ENCODE measurements at regions not wholly inside any gene's neighbourhood (a gene's known extent, or its start where the extent isn't known, plus 50 kb on each side); places are given as distances from the start of the nearest gene placed in this dataset.
A peak's percentile ranks its signal among the peaks of the same experiment; 100 is the strongest.

GRCh38 chr13:72368031-72368430 is 359.4 kb downstream of the MZT1 start:
- no peaks in the 10 kb centered on the region for H3K9me3 ChIP-seq (ENCODE audit: control insufficient read depth, insufficient read depth, low read depth, low read length)
- H2AFZ ChIP-seq (ENCODE audit: low read length) = no peak overlapping the region
- no peaks in the 10 kb centered on the region for H3K79me2 ChIP-seq (ENCODE audit: control insufficient read depth, insufficient read depth, low read length)
- no peaks in the 10 kb centered on the region for H4K20me1 ChIP-seq (ENCODE audit: control insufficient read depth, extremely low read depth, insufficient read depth, low read length)
- no peak overlapping the region for H3K4me3 ChIP-seq (replicated peaks in 1 of 4; ENCODE audit: control extremely low read depth in 1 of 4, insufficient read depth in 1 of 4, low read depth in 3 of 4, low read length in 4 of 4)
- no peaks in the 10 kb centered on the region for H3K36me3 ChIP-seq (ENCODE audit: control insufficient read depth, insufficient read depth, low read length)
- peak in 1 of 2 donors; percentile 9 for DNase-seq (ENCODE audit: low read depth in 2 of 2)
- no peaks in the 10 kb centered on the region for H3K4me1 ChIP-seq (ENCODE audit: control insufficient read depth, extremely low read depth, insufficient read depth, low read length)
- no peak overlapping the region for H3K27ac ChIP-seq (ENCODE audit: insufficient read depth, low read length)
- no peak for TF ChIP-seq CTCF (conservative IDR thresholded peaks at IDR 0.05 in 1 of 2, IDR thresholded peaks at IDR 0.05 in 1 of 2; ENCODE audit: low read depth in 1 of 2, low read length in 2 of 2)
- H3K27me3 ChIP-seq (ENCODE audit: control insufficient read depth, insufficient read depth, low read length) = no peaks in the 10 kb centered on the region
- H3K9ac ChIP-seq (ENCODE audit: insufficient read depth, low read length) = no peak overlapping the region
- no peak overlapping the region for H3K4me2 ChIP-seq (ENCODE audit: extremely low read depth, insufficient read depth, low read length)

GRCh38 chr13:72346716-72347115 is 380.7 kb downstream of the MZT1 start:
- Histone ChIP-seq H3K4me1 (ENCODE audit: control insufficient read depth, extremely low read depth, insufficient read depth, low read length) (no peaks in the 10 kb centered on the region), H3K36me3 (ENCODE audit: control insufficient read depth, insufficient read depth, low read length) (no peaks in the 10 kb centered on the region)
- TF ChIP-seq CTCF (conservative IDR thresholded peaks at IDR 0.05 in 1 of 2, IDR thresholded peaks at IDR 0.05 in 1 of 2; ENCODE audit: low read depth in 1 of 2, low read length in 2 of 2) = no peak
- TF ChIP-seq EZH2 (IDR thresholded peaks at IDR 0.05; ENCODE audit: low read length, missing control alignments) = no peak

DNA sequence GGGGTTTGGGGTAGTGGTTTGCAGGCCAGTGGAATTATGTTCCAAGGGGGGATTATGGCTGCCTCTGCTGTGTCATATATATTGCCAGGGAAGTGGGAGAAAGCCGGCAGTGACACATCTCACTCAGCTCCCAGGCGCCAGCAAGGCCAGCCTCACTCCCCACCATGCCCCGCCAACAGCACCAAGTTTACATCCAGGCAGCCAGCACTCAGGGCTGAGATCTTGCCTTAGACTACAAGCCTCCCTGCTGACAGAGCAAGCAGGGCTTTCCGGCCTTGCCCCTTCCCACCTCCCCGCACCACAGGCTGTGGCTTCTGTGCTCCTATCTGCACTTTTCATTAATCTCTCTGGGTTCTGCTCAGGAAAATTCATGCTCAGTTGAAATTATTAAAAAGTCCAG is 385.1 kb downstream of the MZT1 start:
- no peak overlapping the region for H2AFZ ChIP-seq (ENCODE audit: low read length)
- no peaks in the 10 kb centered on the region for H4K20me1 ChIP-seq (ENCODE audit: control insufficient read depth, extremely low read depth, insufficient read depth, low read length)
- no peaks in the 10 kb centered on the region for H3K27me3 ChIP-seq (ENCODE audit: control insufficient read depth, insufficient read depth, low read length)
- no peak overlapping the region for H3K27ac ChIP-seq (ENCODE audit: insufficient read depth, low read length)
- no peaks in the 10 kb centered on the region for H3K4me1 ChIP-seq (ENCODE audit: control insufficient read depth, extremely low read depth, insufficient read depth, low read length)
- H3K4me3 ChIP-seq (replicated peaks in 1 of 4; ENCODE audit: control extremely low read depth in 1 of 4, insufficient read depth in 1 of 4, low read depth in 3 of 4, low read length in 4 of 4) = no peak overlapping the region
- no peaks in the 10 kb centered on the region for H3K79me2 ChIP-seq (ENCODE audit: control insufficient read depth, insufficient read depth, low read length)
- no peaks in the 10 kb centered on the region for H3K9me3 ChIP-seq (ENCODE audit: control insufficient read depth, insufficient read depth, low read depth, low read length)
- TF ChIP-seq CTCF (conservative IDR thresholded peaks at IDR 0.05 in 1 of 2, IDR thresholded peaks at IDR 0.05 in 1 of 2; ENCODE audit: low read depth in 1 of 2, low read length in 2 of 2) (no peak), EZH2 (IDR thresholded peaks at IDR 0.05; ENCODE audit: low read length, missing control alignments) (no peak)
- DNase-seq (ENCODE audit: low read depth in 2 of 2) = no peak
- H3K36me3 ChIP-seq (ENCODE audit: control insufficient read depth, insufficient read depth, low read length) = no peaks in the 10 kb centered on the region
- H3K9ac ChIP-seq (ENCODE audit: insufficient read depth, low read length) = no peak overlapping the region
- H3K4me2 ChIP-seq (ENCODE audit: extremely low read depth, insufficient read depth, low read length) = no peak overlapping the region

More at GRCh38 chr13:72346716-72347115, 380.7 kb downstream of the MZT1 start:
- no peak overlapping the region for H3K4me3 ChIP-seq (replicated peaks in 1 of 4; ENCODE audit: control extremely low read depth in 1 of 4, insufficient read depth in 1 of 4, low read depth in 3 of 4, low read length in 4 of 4)
- H3K27ac ChIP-seq (ENCODE audit: insufficient read depth, low read length) = no peak overlapping the region
- no peak overlapping the region for H3K9ac ChIP-seq (ENCODE audit: insufficient read depth, low read length)
- no peaks in the 10 kb centered on the region for H4K20me1 ChIP-seq (ENCODE audit: control insufficient read depth, extremely low read depth, insufficient read depth, low read length)
- no peaks in the 10 kb centered on the region for H3K27me3 ChIP-seq (ENCODE audit: control insufficient read depth, insufficient read depth, low read length)
- H3K79me2 ChIP-seq (ENCODE audit: control insufficient read depth, insufficient read depth, low read length) = no peaks in the 10 kb centered on the region
- no peak for DNase-seq (ENCODE audit: low read depth in 2 of 2)
- H3K4me2 ChIP-seq (ENCODE audit: extremely low read depth, insufficient read depth, low read length) = no peak overlapping the region
- no peak overlapping the region for H2AFZ ChIP-seq (ENCODE audit: low read length)
- no peaks in the 10 kb centered on the region for H3K9me3 ChIP-seq (ENCODE audit: control insufficient read depth, insufficient read depth, low read depth, low read length)

All from fibroblast of lung (primary cell).